ENCODE measurements at regions not wholly inside any gene's neighbourhood (a gene's known extent, or its start where the extent isn't known, plus 50 kb on each side); places are given as distances from the start of the nearest gene placed in this dataset.
"Not testable (repeated sequence)": the region's sequence is repeated elsewhere in the genome, so short reads cannot be mapped to it uniquely, and the experiment has no call there.

DNA sequence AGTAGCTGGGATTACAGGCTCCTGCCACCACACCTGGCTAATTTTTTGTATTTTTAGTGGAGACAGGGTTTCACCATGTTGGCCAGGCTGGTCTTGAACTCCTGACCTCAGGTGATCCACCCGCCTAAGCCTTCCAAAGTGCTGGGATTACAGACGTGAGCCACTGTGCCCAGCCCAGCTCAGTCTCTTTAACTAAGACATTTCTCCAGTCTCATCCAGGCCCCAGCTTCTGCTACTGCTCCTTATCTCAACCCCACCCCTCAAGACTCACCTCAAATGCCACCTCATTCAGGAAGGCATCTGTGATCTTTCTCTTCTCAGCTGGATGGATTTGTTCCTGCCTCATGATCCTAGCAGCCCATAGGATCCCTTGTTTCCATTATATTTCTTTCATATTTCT lies 85.9 kb upstream of the GRAMD1B start:
- not testable (repeated sequence) for DNase-seq

DNA sequence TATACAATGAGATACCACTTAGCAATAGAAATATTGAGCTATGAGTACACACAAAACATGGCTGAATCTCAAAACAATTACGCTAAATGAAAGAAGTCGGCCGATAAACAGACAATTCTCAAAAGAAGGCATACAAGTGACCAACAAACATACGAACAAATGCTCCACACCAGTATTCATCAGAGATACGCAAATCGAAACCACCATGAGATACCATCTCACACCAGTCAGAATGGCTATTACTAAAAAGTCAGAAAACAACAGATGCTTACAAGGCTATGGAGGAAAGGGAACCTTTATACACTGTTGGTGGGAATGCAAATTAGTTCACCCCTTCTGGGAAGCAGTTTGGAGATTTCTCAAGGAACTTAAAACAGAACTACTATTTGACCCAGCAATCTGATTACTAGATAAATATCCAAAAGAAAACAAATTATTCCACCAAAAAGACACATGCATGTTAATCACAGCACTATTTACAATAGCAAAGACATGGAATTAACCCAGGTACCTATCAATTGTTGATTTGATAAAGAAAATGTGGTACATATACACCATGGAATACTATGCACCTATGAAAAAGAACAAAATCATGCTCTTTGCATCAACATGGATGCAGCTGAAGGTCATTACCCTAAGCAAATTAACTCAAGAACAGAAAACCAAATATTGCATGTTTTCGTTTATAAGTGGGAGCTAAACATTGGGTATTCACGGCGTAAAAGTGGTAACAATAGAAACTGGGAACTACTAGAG lies 90.9 kb upstream of the GRAMD1B start:
- no peak for DNase-seq

DNA sequence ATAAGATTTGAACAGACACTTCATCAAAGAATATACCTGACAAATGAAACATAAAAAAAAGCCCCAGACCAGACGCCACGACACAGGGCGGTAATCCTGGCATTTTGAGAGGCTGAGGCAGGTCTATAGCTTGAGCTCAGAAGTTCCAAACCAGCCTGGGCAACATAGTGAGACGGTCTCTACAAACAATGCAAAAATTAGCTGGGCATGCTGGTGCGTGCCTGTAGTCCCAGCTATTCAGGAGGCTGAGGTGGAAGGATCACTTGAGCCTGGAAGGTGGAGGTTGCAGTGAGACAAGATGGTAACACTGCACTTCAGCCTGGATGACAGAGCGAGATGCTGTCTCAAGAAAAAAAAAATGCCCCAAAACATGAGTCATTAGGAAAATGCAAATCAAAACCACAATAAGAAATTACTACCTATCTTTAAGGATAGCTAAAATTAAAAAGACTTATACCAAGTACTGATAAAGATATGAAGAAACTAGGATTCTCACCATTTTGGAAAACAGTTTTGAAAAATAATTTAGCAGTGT lies 91.7 kb upstream of the GRAMD1B start:
- DNase-seq = no peak

DNA sequence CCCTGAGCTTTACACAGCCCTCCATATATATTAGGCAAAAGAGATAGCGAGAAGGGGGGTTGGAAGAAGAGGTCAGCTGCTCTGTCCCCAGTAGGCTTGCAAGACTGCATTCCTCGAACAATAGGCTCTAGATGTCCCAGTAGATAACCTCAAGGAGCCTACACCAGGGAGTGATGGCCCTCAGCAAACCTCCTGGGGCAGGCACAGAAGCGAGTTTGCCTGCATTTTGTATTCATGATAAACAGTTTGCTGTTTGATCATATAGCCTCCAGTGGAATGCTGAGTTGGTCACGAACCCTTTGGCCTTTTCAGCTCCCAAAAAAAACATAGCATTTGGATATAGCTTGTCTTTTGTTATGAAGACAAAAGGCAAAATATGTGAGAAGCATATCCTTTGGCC lies 95.1 kb upstream of the GRAMD1B start:
- no peak for DNase-seq

DNA sequence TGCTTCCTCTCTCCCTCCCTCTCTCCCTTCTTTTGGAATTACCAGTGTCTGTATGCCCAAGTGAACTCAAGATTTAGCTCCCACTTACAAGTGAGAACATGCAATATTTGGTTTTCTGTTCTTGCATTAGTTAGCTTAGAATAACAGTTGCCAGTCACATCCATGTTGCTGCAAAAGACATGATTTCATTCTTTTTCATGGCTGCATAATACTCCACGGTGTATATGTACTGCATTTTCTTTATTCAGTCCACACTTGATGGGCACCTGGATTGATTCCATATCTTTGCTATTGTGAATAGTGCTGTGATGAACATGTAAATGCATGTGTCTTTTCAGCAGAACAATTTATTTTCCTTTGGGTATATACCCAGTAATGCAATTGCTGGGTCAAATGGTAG lies 97.5 kb upstream of the GRAMD1B start:
- DNase-seq = not testable (repeated sequence)

DNA sequence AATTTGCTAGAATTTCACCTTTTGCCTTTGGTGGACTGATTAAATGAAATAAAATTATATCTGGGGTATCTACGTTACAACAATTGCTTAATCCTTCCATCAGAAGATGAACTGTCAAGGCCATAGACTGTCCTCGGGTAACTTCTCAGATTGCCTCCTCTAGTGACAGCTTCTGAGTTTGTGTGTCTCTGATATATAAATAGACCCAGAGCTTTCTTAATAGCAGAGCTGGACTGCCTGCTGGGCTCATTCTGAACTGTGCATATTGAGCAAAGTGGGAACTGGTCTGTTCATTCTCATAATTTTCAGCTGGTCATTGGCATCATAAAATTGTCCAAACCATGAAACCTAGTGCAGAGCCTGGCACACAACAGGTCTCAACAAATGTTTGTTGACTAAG lies 99.1 kb upstream of the GRAMD1B start:
- no peak for DNase-seq

DNA sequence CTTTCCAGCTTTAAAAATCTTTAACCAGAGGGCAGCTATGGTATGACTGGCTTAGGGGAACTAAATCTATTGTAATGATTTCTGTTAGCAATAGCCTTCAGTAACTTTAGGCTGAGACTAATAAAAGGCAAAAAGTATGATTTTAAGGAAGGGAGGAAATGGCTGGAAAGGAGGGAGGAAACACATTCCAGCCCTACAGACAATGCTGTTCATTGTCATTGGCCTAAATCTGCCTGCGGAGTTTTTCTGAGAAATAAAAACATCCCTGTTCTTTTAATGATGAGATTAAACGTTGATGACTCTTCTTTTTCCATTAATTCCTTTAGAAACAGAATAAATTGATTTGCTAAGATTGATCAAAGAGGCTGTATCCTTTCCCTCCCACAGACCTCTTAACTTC lies 99.6 kb upstream of the GRAMD1B start:
- no peak for DNase-seq

DNA sequence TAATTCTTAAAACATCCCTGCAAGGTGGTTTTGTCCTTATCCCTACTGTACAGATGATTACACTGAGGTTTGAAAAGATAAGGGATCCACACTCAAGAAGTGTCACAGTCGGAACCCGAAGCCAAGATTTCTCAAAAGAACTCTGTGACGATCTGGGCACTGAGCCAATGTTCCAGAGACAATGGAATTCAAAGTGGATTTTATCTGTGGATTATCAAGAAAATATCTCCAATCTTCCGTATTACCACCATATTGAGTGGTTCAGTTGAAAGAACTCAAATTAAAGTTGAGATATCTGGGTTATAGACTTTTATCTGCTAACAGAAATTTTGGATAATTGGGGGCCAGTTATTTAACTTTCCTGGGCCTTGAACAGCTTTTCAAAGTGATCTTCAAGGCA lies 100.0 kb upstream of the GRAMD1B start:
- no peak for DNase-seq

DNA sequence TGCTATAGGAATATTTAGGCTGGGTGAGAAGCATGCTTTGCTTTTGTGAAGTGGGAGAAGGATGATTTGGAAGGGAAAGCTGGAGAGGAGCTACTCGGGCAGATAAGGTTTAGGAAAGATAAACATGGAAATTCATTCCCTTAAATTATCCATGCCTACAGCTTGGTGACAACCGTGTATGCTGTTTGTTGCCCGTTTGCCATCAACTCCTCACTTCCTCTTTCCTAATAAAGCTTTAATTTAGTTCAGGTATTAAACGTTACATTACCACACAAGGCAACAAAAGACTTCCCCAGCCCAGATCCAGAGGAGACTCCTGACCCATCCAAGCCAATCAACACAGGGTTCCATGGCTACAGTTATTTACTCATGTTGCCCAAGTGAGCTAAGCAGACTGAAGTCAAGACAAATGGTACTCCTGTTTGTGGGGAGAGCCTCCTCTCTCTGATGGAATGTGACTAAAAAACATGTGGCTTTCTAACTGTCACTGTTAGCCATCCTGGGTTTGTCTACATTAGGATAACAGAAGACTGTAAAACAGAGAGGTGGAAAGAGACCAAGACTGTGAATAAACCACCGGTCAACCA lies 101.7 kb upstream of the GRAMD1B start:
- DNase-seq = no peak

DNA sequence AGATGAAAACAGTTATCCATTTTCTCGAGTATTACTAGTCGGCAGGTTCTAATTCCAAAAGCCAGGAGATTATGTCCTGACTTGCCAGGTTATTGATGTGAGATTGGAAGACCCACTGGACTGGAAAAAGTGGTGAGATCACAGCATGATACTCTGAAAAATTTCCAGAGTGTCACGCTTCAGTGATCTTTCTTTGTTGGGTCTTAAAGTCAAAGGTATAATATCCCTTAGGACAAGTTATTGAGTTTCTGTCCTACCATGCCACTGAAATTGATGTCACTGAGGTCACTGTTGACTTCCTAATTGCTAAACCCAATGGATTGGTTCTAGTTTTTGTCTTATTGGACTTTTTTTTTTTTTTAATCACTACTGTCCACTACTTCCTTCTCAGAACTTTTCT lies 104.5 kb upstream of the GRAMD1B start:
- DNase-seq = no peak

DNA sequence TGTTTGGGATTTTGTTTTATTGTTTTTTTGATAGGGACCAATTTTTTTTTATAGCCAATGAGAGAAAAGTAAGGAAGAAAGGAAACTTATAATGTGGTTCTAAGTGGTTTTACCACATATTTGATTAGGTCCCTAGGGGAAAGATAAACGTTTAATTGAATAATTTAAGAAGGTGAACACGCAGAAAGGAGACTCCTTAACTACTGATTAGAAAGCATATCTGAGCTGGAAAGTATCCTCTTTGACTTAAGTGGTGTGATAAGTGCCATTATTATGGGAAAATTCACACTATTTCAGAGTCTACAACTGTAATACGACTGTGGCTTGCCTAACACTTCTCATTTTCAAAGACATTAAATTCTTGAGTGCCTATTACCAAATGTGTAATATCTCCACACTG lies 106.5 kb upstream of the GRAMD1B start:
- no peak for DNase-seq

DNA sequence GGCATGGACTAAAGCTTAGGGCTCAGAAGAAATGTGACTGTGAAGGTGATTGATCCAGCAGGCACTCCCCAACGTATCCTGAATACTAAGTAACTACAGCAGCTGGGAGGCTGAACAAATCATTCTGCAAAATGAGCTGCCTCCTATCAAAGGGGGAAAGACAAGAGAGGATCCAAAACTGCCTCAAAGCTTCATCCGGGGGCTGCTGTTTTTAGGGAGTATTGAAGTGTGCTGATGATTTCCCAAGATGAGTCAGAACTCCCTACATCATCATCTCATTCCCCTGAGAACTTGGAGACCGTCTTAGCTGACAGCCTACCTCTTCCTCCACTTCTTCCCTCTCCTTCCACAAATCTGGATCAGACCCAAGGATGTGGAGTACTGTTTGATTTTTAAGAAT lies 108.4 kb upstream of the GRAMD1B start:
- no peak for DNase-seq

DNA sequence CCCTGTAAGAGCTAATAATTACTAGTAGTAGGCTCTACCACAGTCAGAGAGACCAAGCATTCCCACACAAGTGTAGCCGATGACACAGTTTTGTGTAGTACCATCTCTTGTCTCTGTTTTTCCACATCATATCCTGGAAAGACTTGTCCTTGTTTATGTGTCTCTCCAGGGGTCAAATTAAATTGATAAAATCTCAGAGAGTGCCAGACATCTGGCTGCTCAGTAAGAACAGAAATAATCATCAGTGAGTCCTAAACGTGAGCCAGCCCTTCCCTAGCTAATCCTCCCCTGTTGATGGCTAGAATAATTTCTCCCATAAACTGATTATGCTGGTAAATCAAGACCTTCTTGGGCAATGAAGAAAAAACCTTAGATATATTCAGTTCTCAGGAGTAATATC lies 111.4 kb upstream of the GRAMD1B start:
- DNase-seq = no peak

DNA sequence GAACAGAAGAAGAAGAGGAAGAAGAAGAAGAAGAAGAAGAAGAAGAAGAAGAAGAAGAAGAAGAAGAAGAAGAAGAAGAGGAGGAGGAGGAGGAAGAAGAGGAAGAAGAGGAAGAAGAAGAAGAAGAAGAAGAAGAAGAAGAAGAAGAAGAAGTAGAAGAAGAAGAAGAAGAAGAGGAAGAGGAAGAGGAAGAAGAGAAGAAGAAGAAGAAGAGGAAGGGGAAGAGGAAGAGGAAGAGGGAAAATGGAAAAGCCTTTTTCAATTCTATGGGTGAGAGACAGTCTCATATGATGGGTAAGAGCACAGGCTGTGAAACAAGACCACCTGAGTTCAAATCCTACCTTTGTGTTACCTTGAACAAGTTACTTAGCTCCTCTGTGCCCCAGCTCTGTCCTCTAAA lies 111.9 kb upstream of the GRAMD1B start:
- DNase-seq = not testable (repeated sequence)

DNA sequence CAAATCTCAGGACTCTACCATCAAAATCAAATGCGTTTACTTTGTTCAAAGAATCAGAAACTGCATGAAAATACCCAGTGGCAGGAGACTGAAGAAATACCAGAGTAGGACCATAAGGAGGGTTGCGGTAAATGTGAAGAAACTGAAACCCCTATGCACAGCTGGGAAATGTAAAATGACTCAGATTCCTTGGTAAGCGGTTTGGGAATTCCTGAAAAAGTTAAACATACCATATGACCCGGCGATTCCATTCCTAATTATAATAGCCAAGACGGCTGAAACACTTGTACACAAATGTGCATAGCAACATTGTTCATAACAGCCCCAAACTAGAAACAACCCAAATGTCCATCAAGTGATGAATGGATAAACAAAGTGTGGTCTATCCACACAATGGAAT lies 114.1 kb upstream of the GRAMD1B start:
- DNase-seq = no peak

DNA sequence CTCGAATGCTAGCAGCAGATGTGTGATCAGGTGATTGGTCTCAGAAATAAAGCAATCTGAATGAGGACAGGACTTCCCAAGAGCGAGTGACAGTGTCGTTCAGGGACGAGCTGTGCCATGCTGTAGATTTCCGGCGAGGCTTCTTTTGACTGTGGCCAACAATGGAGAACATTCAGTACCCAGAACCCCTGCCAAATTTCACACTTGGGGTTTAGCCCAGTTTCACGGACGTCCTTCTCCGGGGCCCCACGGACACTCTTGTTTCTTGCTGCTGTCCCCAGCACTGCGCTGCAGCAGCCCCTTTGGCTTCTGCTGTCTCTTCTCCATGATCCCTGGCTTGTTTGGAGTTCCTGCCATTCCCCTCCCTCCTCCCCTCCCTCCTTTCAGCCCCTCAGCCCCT lies 115.1 kb upstream of the GRAMD1B start:
- DNase-seq = no peak

DNA sequence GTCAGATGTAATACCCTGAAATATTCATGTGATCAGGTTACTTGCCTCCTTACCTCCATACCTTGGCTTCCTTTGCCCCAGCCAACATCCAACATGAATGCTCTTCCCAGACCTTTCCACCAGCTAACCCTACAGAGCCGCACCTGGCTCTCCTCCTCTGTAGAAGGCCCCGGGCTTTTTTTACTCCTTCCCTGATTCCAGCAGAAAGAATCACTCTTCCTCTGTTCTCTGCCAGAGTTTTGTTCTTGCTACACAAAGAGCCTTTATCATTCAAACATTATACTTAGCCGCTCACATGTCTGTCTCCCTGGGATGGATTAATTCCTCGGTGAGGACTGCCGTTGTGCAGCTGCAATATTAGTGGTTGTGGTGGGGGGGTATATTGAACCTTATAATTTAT lies 116.8 kb upstream of the GRAMD1B start:
- DNase-seq = no peak

DNA sequence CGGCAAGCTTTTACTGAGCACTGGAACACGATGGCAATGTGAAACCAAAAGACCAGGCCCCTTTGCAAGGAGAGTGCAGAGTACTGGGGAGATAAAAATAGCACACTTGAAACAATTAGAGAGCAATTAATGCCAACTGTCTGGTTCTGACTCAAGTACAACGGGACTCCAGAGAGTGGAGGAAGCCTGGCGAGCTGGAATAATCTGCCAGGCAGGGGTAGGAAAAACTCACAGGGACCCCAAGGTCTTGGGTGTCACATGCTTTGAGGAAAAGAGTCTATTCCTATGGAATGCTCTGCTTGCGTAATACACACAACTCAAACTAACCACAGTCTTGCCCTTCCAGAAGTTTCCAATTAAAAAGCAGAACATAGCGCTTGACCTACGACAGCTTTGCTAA lies 113.0 kb upstream of the CLMP start:
- DNase-seq = no peak

DNA sequence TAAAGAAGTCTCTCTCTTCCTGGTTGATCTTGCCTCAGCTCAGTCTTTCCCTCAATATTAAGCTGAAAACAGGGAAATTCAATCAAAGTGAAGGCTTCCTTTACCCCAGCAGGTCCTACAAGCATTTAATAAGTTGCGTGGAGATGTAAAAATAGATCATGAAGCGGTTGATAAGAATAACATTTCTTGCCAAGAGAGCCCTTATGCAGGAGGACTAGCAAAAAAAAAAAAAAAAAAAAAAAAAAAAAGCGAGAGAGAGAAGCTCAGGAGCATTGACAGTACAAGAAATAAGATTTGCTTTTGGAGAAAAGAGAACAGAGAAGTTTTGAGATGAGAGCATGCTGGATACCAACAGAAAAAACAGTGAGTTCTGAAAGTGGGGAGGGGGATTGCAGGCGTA lies 112.2 kb upstream of the CLMP start:
- DNase-seq = no peak

DNA sequence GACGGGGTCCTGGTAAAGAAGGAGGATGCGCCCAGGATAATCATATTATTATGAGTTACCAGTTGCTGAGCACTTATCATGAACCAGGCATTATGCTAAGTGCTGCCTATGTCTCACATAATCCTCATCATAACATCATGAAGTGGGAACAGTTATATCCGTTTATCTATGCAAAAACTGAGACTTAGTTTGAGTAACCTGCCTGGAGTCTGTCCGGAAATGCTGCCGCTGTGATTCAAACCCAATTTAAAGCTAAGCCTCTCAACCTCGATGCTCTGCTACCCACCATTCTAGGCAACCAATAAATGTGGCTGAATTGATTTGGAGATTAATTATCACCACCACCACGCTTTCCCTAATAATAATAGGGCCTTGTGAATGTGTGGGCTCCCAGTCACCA lies 111.5 kb upstream of the CLMP start:
- no peak for DNase-seq

DNA sequence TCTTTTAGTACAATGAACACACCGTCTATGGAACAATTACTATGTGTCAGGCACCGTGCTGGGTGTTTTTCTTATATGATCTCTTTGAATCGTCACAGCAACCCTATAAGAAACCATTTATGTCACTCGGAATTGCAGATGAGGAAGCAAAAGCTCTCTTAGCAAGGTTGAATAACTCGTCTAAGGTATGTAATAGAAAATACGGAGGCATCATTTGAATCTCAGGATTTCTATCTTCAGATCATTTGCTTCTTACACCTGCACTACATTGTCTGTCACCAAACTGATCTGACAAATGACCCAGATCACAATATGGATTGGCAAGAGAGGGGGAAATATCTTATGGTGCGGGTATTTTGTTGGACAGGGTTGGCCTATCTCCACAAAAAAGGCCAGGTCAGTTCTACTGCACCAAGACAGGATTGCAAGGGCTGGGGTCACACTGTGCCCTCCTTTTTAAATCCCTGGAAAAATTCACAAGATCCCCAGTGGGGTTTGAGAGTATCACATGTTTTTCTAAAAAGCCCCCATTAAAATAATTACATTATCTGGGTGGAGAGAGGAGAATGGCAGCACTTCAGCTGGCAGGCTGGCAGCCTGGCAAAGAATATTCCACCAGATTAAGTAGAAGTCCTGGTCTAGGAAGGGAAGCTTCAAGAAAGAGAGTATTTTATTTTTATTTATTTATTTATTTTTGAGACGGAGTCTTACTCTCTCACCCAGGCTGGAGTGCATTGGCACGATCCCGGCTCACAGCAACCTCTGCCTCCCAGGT lies 110.7 kb upstream of the CLMP start:
- DNase-seq = no peak

DNA sequence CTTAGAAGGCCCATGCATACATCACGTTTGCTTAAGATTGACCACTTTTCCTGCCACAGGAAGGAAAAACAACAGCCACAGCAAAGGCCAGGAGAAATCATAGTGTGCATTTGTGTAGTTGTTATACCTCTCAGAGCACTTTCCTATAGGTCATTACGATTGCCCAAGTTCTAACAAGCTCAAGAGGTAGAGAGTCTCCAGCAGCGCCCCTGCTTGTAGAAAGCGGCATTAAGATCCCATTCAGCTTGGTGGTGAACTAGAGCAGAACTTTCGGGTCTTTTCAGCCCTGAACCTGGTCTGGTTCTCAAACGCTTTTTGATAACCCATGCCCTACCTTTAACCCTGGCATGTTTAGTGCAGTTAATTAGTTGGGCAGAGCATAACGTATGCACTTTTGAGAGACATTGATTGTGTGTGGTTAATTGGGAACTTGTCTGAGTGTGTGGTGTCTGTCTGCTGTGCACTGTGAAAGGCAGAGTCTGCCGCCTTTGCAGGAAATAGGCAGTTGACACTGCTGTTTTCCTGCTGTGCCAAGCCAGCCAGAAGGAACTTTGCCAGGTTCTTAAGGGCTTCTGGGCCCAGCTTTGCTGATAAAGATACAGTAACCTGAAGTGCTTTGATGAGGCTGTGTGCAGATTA lies 109.9 kb upstream of the CLMP start:
- no peak for DNase-seq

DNA sequence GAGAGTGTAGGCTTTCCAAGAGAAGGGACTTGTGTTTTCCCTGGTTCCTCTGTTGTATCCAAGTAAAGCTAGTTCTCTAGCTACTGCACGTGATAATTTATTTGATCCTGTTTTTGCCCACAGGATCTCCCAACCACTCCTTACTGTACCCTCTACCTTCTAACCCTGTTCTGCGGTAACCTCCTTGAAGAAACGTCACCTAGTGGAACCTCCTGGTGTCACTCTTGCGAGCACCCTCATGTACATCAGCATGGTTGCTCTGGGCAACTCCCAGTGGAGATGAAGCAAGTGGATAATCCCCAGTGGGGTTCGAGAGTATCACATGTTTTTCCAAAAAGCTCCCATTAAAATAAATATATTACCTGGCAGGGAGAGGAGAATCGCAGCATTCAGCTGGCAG lies 108.9 kb upstream of the CLMP start:
- no peak for DNase-seq

All from stimulated activated CD8-positive, alpha-beta memory T cell treated with anti-CD3 and anti-CD28 coated beads, Interleukin-4, amount 100 ng/mL, for 48 hours (primary cell).